PC-3 (cell line): ENCODE measurements at regions not wholly inside any gene's neighbourhood (a gene's known extent, or its start where the extent isn't known, plus 50 kb on each side); places are given as distances from the start of the nearest gene placed in this dataset.

Experiments used
- CTCF ChIP-seq: fragments of 300-600 bp; sonication (generic); conservative IDR thresholded peaks from 2 replicates; pipeline ENCODE4 v1.5.1; 2017; ENCODE audit warnings: antibody characterized with exemption, low read depth, mild to moderate bottlenecking, low read length
- EZH2phosphoT487 ChIP-seq: fragments of 300-600 bp; sonication (generic); IDR thresholded peaks from 2 replicates; pipeline ENCODE4 v1.6.1; 2018; ENCODE audit warnings: mild to moderate bottlenecking, antibody characterized with exemption, low read length, borderline replicate concordance

GRCh38 chr5:152104211-152104610 is 179.6 kb upstream of the GLRA1 start:
- no peak for TF ChIP-seq CTCF
- TF ChIP-seq EZH2phosphoT487, result no peak
